OCI-LY7 (cell line): ENCODE measurements at regions not wholly inside any gene's neighbourhood (a gene's known extent, or its start where the extent isn't known, plus 50 kb on each side); places are given as distances from the start of the nearest gene placed in this dataset.

Experiments used
- EZH2phosphoT487 ChIP-seq: fragments of 200-600 bp; sonication (generic); IDR thresholded peaks from 2 replicates; pipeline ENCODE4 v1.6.1; 2018; ENCODE audit warnings: low read depth, borderline replicate concordance, mild to moderate bottlenecking, mixed run types, antibody characterized with exemption, low read length, moderate library complexity, mixed read lengths
- TF ChIP-seq, protein P1 (sequence below): fragments of 200-600 bp; sonication (generic); conservative IDR thresholded peaks from 2 replicates; pipeline ENCODE4 v1.5.1; 2014; ENCODE audit warnings: mild to moderate bottlenecking, antibody characterized with exemption, low read length, moderate library complexity, mixed read lengths

GRCh38 chr1:82640352-82640751 is 839.6 kb downstream of the ADGRL2 start:
- TF ChIP-seq, protein P1, sequence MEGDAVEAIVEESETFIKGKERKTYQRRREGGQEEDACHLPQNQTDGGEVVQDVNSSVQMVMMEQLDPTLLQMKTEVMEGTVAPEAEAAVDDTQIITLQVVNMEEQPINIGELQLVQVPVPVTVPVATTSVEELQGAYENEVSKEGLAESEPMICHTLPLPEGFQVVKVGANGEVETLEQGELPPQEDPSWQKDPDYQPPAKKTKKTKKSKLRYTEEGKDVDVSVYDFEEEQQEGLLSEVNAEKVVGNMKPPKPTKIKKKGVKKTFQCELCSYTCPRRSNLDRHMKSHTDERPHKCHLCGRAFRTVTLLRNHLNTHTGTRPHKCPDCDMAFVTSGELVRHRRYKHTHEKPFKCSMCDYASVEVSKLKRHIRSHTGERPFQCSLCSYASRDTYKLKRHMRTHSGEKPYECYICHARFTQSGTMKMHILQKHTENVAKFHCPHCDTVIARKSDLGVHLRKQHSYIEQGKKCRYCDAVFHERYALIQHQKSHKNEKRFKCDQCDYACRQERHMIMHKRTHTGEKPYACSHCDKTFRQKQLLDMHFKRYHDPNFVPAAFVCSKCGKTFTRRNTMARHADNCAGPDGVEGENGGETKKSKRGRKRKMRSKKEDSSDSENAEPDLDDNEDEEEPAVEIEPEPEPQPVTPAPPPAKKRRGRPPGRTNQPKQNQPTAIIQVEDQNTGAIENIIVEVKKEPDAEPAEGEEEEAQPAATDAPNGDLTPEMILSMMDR, result no peak
- no peak for TF ChIP-seq EZH2phosphoT487
